Upper lobe of left lung (tissue), 4 donors: ENCODE measurements at regions not wholly inside any gene's neighbourhood (a gene's known extent, or its start where the extent isn't known, plus 50 kb on each side); places are given as distances from the start of the nearest gene placed in this dataset.

Source experiments
- CTCF ChIP-seq, 6 experiments: fragments of 450-650 bp in 4 of 6; fragments of 200-600 bp in 2 of 6; sonication (generic) in 2 of 6; IDR thresholded peaks; one replicate each; pipeline ENCODE4 v1.5.1; 2016 to 2019; ENCODE audit warnings: antibody characterized with exemption in 6 of 6
- POLR2A ChIP-seq, 4 donors: fragments of 450-650 bp; IDR thresholded peaks; one replicate each; pipeline ENCODE4 v1.5.1; 2016 to 2017; ENCODE audit warnings: antibody characterized with exemption in 4 of 4, mild to moderate bottlenecking in 2 of 4
- POLR2AphosphoS5 ChIP-seq, 2 donors: sonication (generic); formaldehyde crosslinking; IDR thresholded peaks; one replicate each; pipeline ENCODE4 v1.5.1; 2017; ENCODE audit warnings: antibody characterized with exemption in 2 of 2

DNA sequence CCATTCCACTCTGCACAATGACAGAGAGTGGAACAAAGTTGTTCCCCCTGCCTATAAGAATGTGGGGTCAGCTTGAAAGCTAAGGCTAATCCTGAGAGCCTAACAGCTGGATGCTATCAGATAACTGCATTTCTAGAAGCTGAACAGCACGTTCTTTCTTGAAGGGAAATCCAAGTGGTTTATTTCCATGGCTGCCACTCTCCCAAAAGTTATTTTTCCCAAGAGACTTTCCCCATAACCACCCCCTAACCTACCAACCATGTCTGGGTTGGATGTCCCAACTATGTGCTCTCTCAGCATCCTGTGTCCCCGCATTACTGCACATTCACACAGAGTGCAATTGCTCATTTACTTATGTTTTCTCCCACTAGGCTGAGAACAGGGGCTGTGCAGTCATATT is 140.7 kb upstream of the ANKRD1 start:
- no peak for TF ChIP-seq CTCF (IDR thresholded peaks at IDR 0.05)
- TF ChIP-seq POLR2A (IDR thresholded peaks at IDR 0.05): no peak
- TF ChIP-seq POLR2AphosphoS5 (IDR thresholded peaks at IDR 0.05): peak; percentile 50 to 56
